Keratinocyte (primary cell): ENCODE measurements at regions not wholly inside any gene's neighbourhood (a gene's known extent, or its start where the extent isn't known, plus 50 kb on each side); places are given as distances from the start of the nearest gene placed in this dataset.
"Not testable (repeated sequence)": the region's sequence is repeated elsewhere in the genome, so short reads cannot be mapped to it uniquely, and the experiment has no call there.

Experiments used
- DNase-seq: peaks from one replicate; pipeline ENCODE4 v3.0.0-alpha.2; 2011; ENCODE audit warnings: low read depth, missing footprints, low spot score
- FAIRE-seq: peaks from 2 replicates; lab custom pipeline; 2011; peaks lifted over from hg19 to GRCh38; lab: Jason Lieb, UNC
- H2AFZ ChIP-seq: 2 replicates; pipeline ENCODE4 v1.6.0; 2012; ENCODE audit warnings: low read length, control low read depth, inconsistent platforms; ENCODE audit not compliant: control insufficient read depth
- H3K27ac ChIP-seq: 2 replicates; pipeline ENCODE4 v1.5.1; 2011; ENCODE audit warnings: low read length; ENCODE audit not compliant: control insufficient read depth, insufficient read depth
- H3K27me3 ChIP-seq: 3 replicates; pipeline ENCODE4 v1.6.0; 2011; ENCODE audit warnings: low read length; ENCODE audit not compliant: control insufficient read depth, insufficient read depth; ENCODE audit errors: extremely low read depth
- H3K36me3 ChIP-seq, 2 experiments: 2 replicates in 1 of 2; 3 replicates in 1 of 2; pipeline ENCODE4 v1.5.1; 2011; ENCODE audit warnings: low read length in 2 of 2, mild to moderate bottlenecking in 1 of 2; ENCODE audit not compliant: control insufficient read depth in 2 of 2, insufficient read depth in 2 of 2; ENCODE audit errors: extremely low read depth in 1 of 2
- H3K4me1 ChIP-seq: 3 replicates; pipeline ENCODE4 v1.5.1; 2011; ENCODE audit warnings: low read length; ENCODE audit not compliant: control insufficient read depth, insufficient read depth; ENCODE audit errors: extremely low read depth
- H3K4me2 ChIP-seq: 3 replicates; pipeline ENCODE4 v1.6.0; 2011; ENCODE audit warnings: low read depth, low read length; ENCODE audit not compliant: control insufficient read depth, insufficient read depth; ENCODE audit errors: extremely low read depth
- H3K4me3 ChIP-seq, 3 experiments: fragments of 200-600 bp in 1 of 3; sonication (generic) in 1 of 3; 2 replicates in 2 of 3; 3 replicates in 1 of 3; pipeline ENCODE4 v1.5.1; 2011 to 2016; ENCODE audit warnings: low read length in 3 of 3, mild to moderate bottlenecking in 3 of 3, control low read depth in 2 of 3, inconsistent platforms in 1 of 3, low read depth in 1 of 3, mixed read lengths in 1 of 3, mixed run types in 1 of 3, moderate library complexity in 1 of 3; ENCODE audit not compliant: control insufficient read depth in 2 of 3, insufficient read depth in 2 of 3; ENCODE audit errors: extremely low read depth in 1 of 3
- H3K79me2 ChIP-seq: 2 replicates; pipeline ENCODE4 v1.6.0; 2012; ENCODE audit warnings: low read length; ENCODE audit not compliant: control insufficient read depth, insufficient read depth
- H3K9ac ChIP-seq: 3 replicates; pipeline ENCODE4 v1.6.0; 2011; ENCODE audit warnings: low read length; ENCODE audit not compliant: control insufficient read depth, insufficient read depth; ENCODE audit errors: extremely low read depth
- H3K9me1 ChIP-seq: 3 replicates; pipeline ENCODE4 v1.6.0; 2011; ENCODE audit warnings: low read length; ENCODE audit not compliant: control insufficient read depth, insufficient read depth; ENCODE audit errors: extremely low read depth
- H3K9me3 ChIP-seq: 2 replicates; pipeline ENCODE4 v1.5.1; 2012; ENCODE audit warnings: low read depth, low read length; ENCODE audit not compliant: control insufficient read depth
- H4K20me1 ChIP-seq: 3 replicates; pipeline ENCODE4 v1.6.0; 2011; ENCODE audit warnings: low read length; ENCODE audit not compliant: control insufficient read depth, insufficient read depth; ENCODE audit errors: extremely low read depth
- CTCF ChIP-seq, 3 experiments: IDR thresholded peaks in 1 of 3; conservative IDR thresholded peaks in 1 of 3; optimal IDR thresholded peaks in 1 of 3; 2 replicates in 2 of 3; 3 replicates in 1 of 3; pipeline versions ENCODE3 to v1.5.1; 2011; ENCODE audit warnings: low read length in 3 of 3, mild to moderate bottlenecking in 3 of 3, moderate library complexity in 2 of 3, control low read depth in 1 of 3, inconsistent platforms in 1 of 3; ENCODE audit not compliant: insufficient read depth in 2 of 3; ENCODE audit errors: extremely low read depth in 1 of 3
- EZH2 ChIP-seq: IDR thresholded peaks from one replicate; pipeline ENCODE4 v1.6.1; 2012; ENCODE audit warnings: inconsistent platforms, mild to moderate bottlenecking, low read length, moderate library complexity
- dilution Hi-C: fragments of 300-500 bp; cut with MboI; formaldehyde crosslinking; loops from one replicate; pipeline ENCODE4 v1.7.0; 2020; ENCODE audit warnings: low sequenced_read_pairs; ENCODE audit not compliant: extremely low pct_ligation_motif_present

GRCh38 chr4:115470763-115471162 lies 357.3 kb upstream of the NDST4 start:
- H4K20me1 ChIP-seq, result no peaks in the 10 kb centered on the region

GRCh38 chr4:115459301-115459700 lies 345.9 kb upstream of the NDST4 start:
- H3K9ac ChIP-seq, H3K27ac ChIP-seq, H3K9me1 ChIP-seq, dilution Hi-C loops, H4K20me1 ChIP-seq, H3K27me3 ChIP-seq, H3K4me2 ChIP-seq, H2AFZ ChIP-seq, H3K9me3 ChIP-seq, H3K4me1 ChIP-seq, H3K36me3 ChIP-seq, DNase-seq, H3K4me3 ChIP-seq, H3K79me2 ChIP-seq, FAIRE-seq: not testable (repeated sequence)

More at GRCh38 chr4:115470763-115471162, 357.3 kb upstream of the NDST4 start:
- Histone ChIP-seq H3K4me1 (no peaks in the 10 kb centered on the region), H2AFZ (no peak overlapping the region), H3K9me3 (no peaks in the 10 kb centered on the region), H3K79me2 (no peaks in the 10 kb centered on the region), H3K9me1 (no peaks in the 10 kb centered on the region), H3K9ac (no peak overlapping the region), H3K36me3 (no peaks in the 10 kb centered on the region), H3K4me2 (no peak overlapping the region), H3K27me3 (no peaks in the 10 kb centered on the region), H3K27ac (no peak overlapping the region), H3K4me3 (no peak overlapping the region)
- no peak for DNase-seq
- no peak for TF ChIP-seq CTCF (optimal IDR thresholded peaks at IDR 0.05 in 1 of 3, IDR thresholded peaks at IDR 0.05 in 1 of 3, conservative IDR thresholded peaks at IDR 0.05 in 1 of 3; ENCODE audit: extremely low read depth in 1 of 3, insufficient read depth in 2 of 3, low read length in 3 of 3)
- no peak for TF ChIP-seq EZH2
- FAIRE-seq, result no peak
- dilution Hi-C loops, result no loop called here

- DNase-seq, result no peak
- FAIRE-seq, result no peak
Observed at GRCh38 chr4:115456231-115456630, 342.8 kb upstream of the NDST4 start.

More at GRCh38 chr4:115456231-115456630, 342.8 kb upstream of the NDST4 start:
- Histone ChIP-seq H3K9me1 (no peaks in the 10 kb centered on the region), H3K9ac (no peak overlapping the region), H3K4me1 (no peaks in the 10 kb centered on the region), H3K4me2 (no peak overlapping the region), H3K27me3 (no peaks in the 10 kb centered on the region), H2AFZ (no peak overlapping the region), H3K36me3 (no peaks in the 10 kb centered on the region), H3K27ac (no peak overlapping the region), H3K79me2 (no peaks in the 10 kb centered on the region), H3K9me3 (no peaks in the 10 kb centered on the region), H4K20me1 (no peaks in the 10 kb centered on the region), H3K4me3 (no peak overlapping the region)
- dilution Hi-C loops, result no loop called here
- TF ChIP-seq EZH2, result no peak
- TF ChIP-seq CTCF (optimal IDR thresholded peaks at IDR 0.05 in 1 of 3, IDR thresholded peaks at IDR 0.05 in 1 of 3, conservative IDR thresholded peaks at IDR 0.05 in 1 of 3; ENCODE audit: extremely low read depth in 1 of 3, insufficient read depth in 2 of 3, low read length in 3 of 3), result no peak
